AG04450 (cell line): ENCODE measurements at regions not wholly inside any gene's neighbourhood (a gene's known extent, or its start where the extent isn't known, plus 50 kb on each side); places are given as distances from the start of the nearest gene placed in this dataset.
"Not testable (repeated sequence)": the region's sequence is repeated elsewhere in the genome, so short reads cannot be mapped to it uniquely, and the experiment has no call there.

Source experiments
- CTCF ChIA-PET: fragments of 300-600, 350-600 bp; formaldehyde crosslinking; extraction: SDS; loops from one replicate; lab custom pipeline; 2022; ENCODE audit warnings: antibody characterized with exemption, inconsistent platforms; lab: Charles Lee
- POLR2A ChIA-PET: fragments of 350-600 bp; formaldehyde crosslinking; extraction: SDS; loops from one replicate; lab custom pipeline; 2021; ENCODE audit warnings: antibody characterized with exemption, inconsistent platforms; lab: Yijun Ruan, JAX
- DNase-seq: peaks from one replicate; pipeline ENCODE4 v3.0.0-alpha.2; 2011; ENCODE audit warnings: low read depth, low spot score
- H3K27ac ChIP-seq: one replicate; pipeline ENCODE4 v1.5.1; 2012; ENCODE audit warnings: low read depth, low read length, control low read depth
- H3K27me3 ChIP-seq: one replicate; pipeline ENCODE4 v1.6.0; 2012; ENCODE audit warnings: low read length; ENCODE audit not compliant: control insufficient read depth, insufficient read depth
- H3K4me3 ChIP-seq: 2 replicates; pipeline ENCODE4 v1.5.1; 2011; ENCODE audit warnings: mild to moderate bottlenecking, low read depth, low read length, control low read depth
- H3K9me3 ChIP-seq: 2 replicates; pipeline ENCODE4 v1.5.1; 2012; ENCODE audit warnings: low read length; ENCODE audit not compliant: control insufficient read depth, insufficient read depth
- CTCF ChIP-seq: IDR thresholded peaks from 2 replicates; pipeline ENCODE4 v1.5.1; 2011; ENCODE audit warnings: low read depth, low read length, control low read depth, inconsistent platforms

- TF ChIP-seq CTCF: no peak
- no peak overlapping the region for H3K4me3 ChIP-seq
- H3K9me3 ChIP-seq: no peaks in the 10 kb centered on the region; the same call in 1 of the 2 replicates
- no peaks in the 10 kb centered on the region for H3K27me3 ChIP-seq
- ChIA-PET POLR2A (no interaction called here), CTCF (no interaction called here)
- H3K27ac ChIP-seq: no peak overlapping the region
- no peak for DNase-seq
These were observed 313.1 kb upstream of the PPP2R3A start for GRCh38 chr3:135652388-135652787.

- no peak for TF ChIP-seq CTCF
- DNase-seq: no peak
- no peaks in the 10 kb centered on the region for H3K9me3 ChIP-seq
- ChIA-PET POLR2A (no interaction called here), CTCF (no interaction called here)
- no peak overlapping the region for H3K27ac ChIP-seq
- H3K27me3 ChIP-seq: no peaks in the 10 kb centered on the region
- no peak overlapping the region for H3K4me3 ChIP-seq
These were observed 310.2 kb upstream of the PPP2R3A start for GRCh38 chr3:135655328-135655727.

- H3K27me3 ChIP-seq, POLR2A ChIA-PET, H3K9me3 ChIP-seq, H3K27ac ChIP-seq, H3K4me3 ChIP-seq, CTCF ChIA-PET, DNase-seq: not testable (repeated sequence)
These were observed 307.1 kb upstream of the PPP2R3A start for GRCh38 chr3:135658451-135658850.

GRCh38 chr3:135667061-135667460 is 298.5 kb upstream of the PPP2R3A start:
- H3K27ac ChIP-seq: no peak overlapping the region
- H3K27me3 ChIP-seq: no peaks in the 10 kb centered on the region
- H3K4me3 ChIP-seq: no peak overlapping the region
- no peaks in the 10 kb centered on the region for H3K9me3 ChIP-seq
- TF ChIP-seq CTCF: no peak
- CTCF ChIA-PET: no interaction called here
- POLR2A ChIA-PET: no interaction called here
- DNase-seq: no peak

- ChIA-PET CTCF (no interaction called here), POLR2A (no interaction called here)
- Histone ChIP-seq H3K27ac (no peak overlapping the region), H3K9me3 (no peaks in the 10 kb centered on the region), H3K4me3 (no peak overlapping the region), H3K27me3 (no peaks in the 10 kb centered on the region)
- TF ChIP-seq CTCF: no peak
- DNase-seq: no peak
These were observed 291.0 kb upstream of the PPP2R3A start for GRCh38 chr3:135674508-135674907.

- ChIA-PET CTCF (no interaction called here), POLR2A (no interaction called here)
- Histone ChIP-seq H3K27me3 (no peaks in the 10 kb centered on the region), H3K9me3 (no peaks in the 10 kb centered on the region), H3K4me3 (no peak overlapping the region), H3K27ac (no peak overlapping the region)
- DNase-seq: no peak
- no peak for TF ChIP-seq CTCF
These were observed 287.1 kb upstream of the PPP2R3A start for GRCh38 chr3:135678386-135678785.
